H1 (cell line): ENCODE measurements at regions not wholly inside any gene's neighbourhood (a gene's known extent, or its start where the extent isn't known, plus 50 kb on each side); places are given as distances from the start of the nearest gene placed in this dataset.

Experiments
- CTCF ChIA-PET: fragments of 300-600 bp; sonication (Branson Sonifier 250); formaldehyde crosslinking; loops from one replicate; lab custom pipeline; 2021; ENCODE audit not compliant: partially characterized antibody; lab: Charles Lee
- POLR2A ChIA-PET: fragments of 300-600 bp; sonication (Branson Sonifier 250); formaldehyde crosslinking; loops from one replicate; lab custom pipeline; 2021; ENCODE audit warnings: inconsistent platforms; ENCODE audit not compliant: partially characterized antibody; lab: Charles Lee
- DNase-seq, 2 experiments: peaks; one replicate each; pipeline versions ENCODE4 v3.0.0 to v3.0.0-alpha.2; 2010 to 2022; ENCODE audit warnings: low spot score in 2 of 2, low read depth in 1 of 2, mixed read lengths in 1 of 2
- FAIRE-seq: peaks from 2 replicates; lab custom pipeline; 2011; peaks lifted over from hg19 to GRCh38; lab: Jason Lieb, UNC
- H2AFZ ChIP-seq: 2 replicates; pipeline ENCODE4 v1.8.1; 2012; ENCODE audit warnings: low read length, inconsistent platforms
- H2AK5ac ChIP-seq: 2 replicates; pipeline ENCODE4 v1.6.1; 2013; ENCODE audit warnings: low read depth, low read length
- H2BK120ac ChIP-seq: replicated peaks from 2 replicates; pipeline ENCODE3; 2013; ENCODE audit warnings: low read depth, low read length, inconsistent platforms
- H2BK12ac ChIP-seq: 2 replicates; pipeline ENCODE4 v1.6.1; 2013; ENCODE audit warnings: low read depth, low read length
- H2BK15ac ChIP-seq: 2 replicates; pipeline ENCODE4 v1.6.1; 2013; ENCODE audit warnings: low read length
- H2BK20ac ChIP-seq: 2 replicates; pipeline ENCODE4 v1.6.1; 2013; ENCODE audit warnings: low read length
- H2BK5ac ChIP-seq: 2 replicates; pipeline ENCODE4 v1.6.1; 2013; ENCODE audit warnings: low read depth, low read length
- H3K14ac ChIP-seq: 2 replicates; pipeline ENCODE4 v1.6.1; 2013; ENCODE audit warnings: inconsistent platforms; ENCODE audit not compliant: insufficient read length
- H3K18ac ChIP-seq: 2 replicates; pipeline ENCODE4 v1.6.1; 2013; ENCODE audit warnings: low read length; ENCODE audit errors: extremely low read depth
- H3K23ac ChIP-seq: 2 replicates; pipeline ENCODE4 v1.6.1; 2013; ENCODE audit warnings: inconsistent platforms; ENCODE audit not compliant: insufficient read length
- H3K23me2 ChIP-seq: 2 replicates; pipeline ENCODE4 v1.6.1; 2013; ENCODE audit warnings: low read depth, low read length
- H3K27ac ChIP-seq: 2 replicates; pipeline ENCODE4 v1.6.1; 2011; ENCODE audit warnings: low read depth, low read length, inconsistent platforms
- H3K27me3 ChIP-seq, 4 experiments: replicated peaks in 1 of 4; 1 replicate in 1 of 4; 2 replicates in 3 of 4; pipeline versions ENCODE4 v1.6.1 to v1.8.1; 2011 to 2013; ENCODE audit warnings: low read length in 3 of 4, mild to moderate bottlenecking in 3 of 4, inconsistent platforms in 2 of 4, mixed read lengths in 2 of 4, moderate library complexity in 1 of 4; ENCODE audit not compliant: control insufficient read depth in 3 of 4, insufficient read depth in 3 of 4; ENCODE audit errors: extremely low read depth in 1 of 4
- H3K36me3 ChIP-seq, 4 experiments: 2 replicates each; pipeline versions ENCODE4 v1.6.1 to v1.8.1; 2011 to 2013; ENCODE audit warnings: mild to moderate bottlenecking in 4 of 4, low read length in 3 of 4, moderate library complexity in 2 of 4, control low read depth in 1 of 4, inconsistent platforms in 1 of 4; ENCODE audit not compliant: insufficient read depth in 4 of 4, control insufficient read depth in 2 of 4
- H3K4ac ChIP-seq: replicated peaks from 2 replicates; pipeline ENCODE3; 2013; ENCODE audit warnings: low read length, low read depth, mixed read lengths, inconsistent platforms; ENCODE audit not compliant: insufficient read length
- H3K4me1 ChIP-seq, 4 experiments: replicated peaks in 1 of 4; 1 replicate in 1 of 4; 2 replicates in 3 of 4; pipeline versions ENCODE4 v1.6.1 to v1.8.1; 2011 to 2013; ENCODE audit warnings: low read length in 3 of 4, inconsistent platforms in 2 of 4, mixed read lengths in 1 of 4; ENCODE audit not compliant: insufficient read depth in 4 of 4, control insufficient read depth in 3 of 4
- H3K4me2 ChIP-seq, 2 experiments: 2 replicates each; pipeline versions ENCODE4 v1.6.1 to v1.8.1; 2011 to 2013; ENCODE audit warnings: low read depth in 2 of 2, low read length in 2 of 2, control low read depth in 1 of 2, inconsistent platforms in 1 of 2, mild to moderate bottlenecking in 1 of 2; ENCODE audit not compliant: insufficient read depth in 1 of 2
- H3K4me3 ChIP-seq, 4 experiments: fragments of 200-600, 300-600 bp in 1 of 4; sonication (generic), shearing (Covaris generic), sonication (Bioruptor Twin) in 1 of 4; 2 replicates each; pipeline versions ENCODE4 v1.5.1 to v1.8.1; 2011 to 2016; ENCODE audit warnings: low read length in 4 of 4, low read depth in 3 of 4, control low read depth in 2 of 4, inconsistent platforms in 2 of 4, mild to moderate bottlenecking in 2 of 4, mixed read lengths in 1 of 4, moderate library complexity in 1 of 4; ENCODE audit not compliant: insufficient read depth in 2 of 4; ENCODE audit errors: extremely low read depth in 1 of 4
- H3K56ac ChIP-seq: replicated peaks from 2 replicates; pipeline ENCODE3; 2013; ENCODE audit warnings: low read depth, mild to moderate bottlenecking, mixed read lengths, low read length, inconsistent platforms; ENCODE audit not compliant: insufficient read length
- H3K79me1 ChIP-seq: 2 replicates; pipeline ENCODE4 v1.6.1; 2013; ENCODE audit warnings: low read depth, low read length, control low read depth
- H3K79me2 ChIP-seq, 2 experiments: 2 replicates each; pipeline versions ENCODE4 v1.6.1 to v1.8.1; 2012 to 2013; ENCODE audit warnings: low read length in 2 of 2, mild to moderate bottlenecking in 2 of 2, inconsistent platforms in 1 of 2; ENCODE audit not compliant: insufficient read depth in 2 of 2, control insufficient read depth in 1 of 2
- H3K9ac ChIP-seq, 4 experiments: replicated peaks in 1 of 4; 1 replicate in 1 of 4; 2 replicates in 3 of 4; pipeline versions ENCODE4 v1.6.1 to v1.8.1; 2011 to 2013; ENCODE audit warnings: low read depth in 3 of 4, low read length in 3 of 4, control low read depth in 2 of 4, mild to moderate bottlenecking in 2 of 4, moderate library complexity in 2 of 4, inconsistent platforms in 1 of 4; ENCODE audit errors: extremely low read depth in 1 of 4
- H3K9me3 ChIP-seq, 2 experiments: 2 replicates each; pipeline versions ENCODE4 v1.6.1 to v1.8.1; 2012 to 2013; ENCODE audit warnings: mild to moderate bottlenecking in 2 of 2, moderate library complexity in 2 of 2, control low read depth in 1 of 2, inconsistent platforms in 1 of 2, low read depth in 1 of 2, low read length in 1 of 2, mixed read lengths in 1 of 2; ENCODE audit not compliant: insufficient read depth in 2 of 2
- H4K20me1 ChIP-seq, 2 experiments: replicated peaks in 1 of 2; 2 replicates each; pipeline versions ENCODE3 to v1.8.1; 2011 to 2013; ENCODE audit warnings: inconsistent platforms in 2 of 2, low read length in 2 of 2, mild to moderate bottlenecking in 1 of 2; ENCODE audit not compliant: insufficient read depth in 2 of 2, control insufficient read depth in 1 of 2
- H4K5ac ChIP-seq: 2 replicates; pipeline ENCODE4 v1.6.1; 2013; ENCODE audit warnings: low read length, low read depth, mixed read lengths, inconsistent platforms; ENCODE audit not compliant: insufficient read length
- H4K8ac ChIP-seq: 2 replicates; pipeline ENCODE4 v1.8.0; 2013; ENCODE audit warnings: mild to moderate bottlenecking, moderate library complexity, low read length, inconsistent platforms; ENCODE audit not compliant: insufficient read depth; ENCODE audit errors: extremely low read depth
- H4K91ac ChIP-seq: replicated peaks from 2 replicates; pipeline ENCODE3; 2013; ENCODE audit warnings: low read length, mixed read lengths, inconsistent platforms; ENCODE audit not compliant: insufficient read length
- CBX5 ChIP-seq: fragments of 300-800, 300-1000 bp; sonication (generic); IDR thresholded peaks from 2 replicates; pipeline ENCODE4 v1.7.1; 2016; ENCODE audit warnings: antibody characterized with exemption, low read length, low read depth
- CBX8 ChIP-seq: fragments of 300-800, 300-1000 bp; sonication (generic); IDR thresholded peaks from 2 replicates; pipeline ENCODE4 v1.7.1; 2016; ENCODE audit warnings: low read depth, low read length, borderline replicate concordance
- CTBP2 ChIP-seq: IDR thresholded peaks from 2 replicates; pipeline ENCODE4 v1.7.0; 2011; ENCODE audit warnings: borderline replicate concordance, mild to moderate bottlenecking, moderate library complexity, mixed read lengths, low read length; ENCODE audit not compliant: insufficient read depth, insufficient read length
- FOSL1 ChIP-seq: IDR thresholded peaks from 2 replicates; pipeline ENCODE4 v1.6.1; 2011; ENCODE audit warnings: mild to moderate bottlenecking, low read depth, low read length, moderate library complexity; ENCODE audit not compliant: insufficient read depth
- GTF2F1 ChIP-seq: IDR thresholded peaks from 2 replicates; pipeline ENCODE4 v1.6.1; 2012; ENCODE audit warnings: low read depth, low read length, improper control_type of control experiment, borderline replicate concordance
- JUN ChIP-seq: IDR thresholded peaks from 2 replicates; pipeline ENCODE4 v1.6.1; 2011; ENCODE audit warnings: low read depth, mild to moderate bottlenecking, improper control_type of control experiment, low read length
- KDM4A ChIP-seq: IDR thresholded peaks from one replicate; pipeline ENCODE4 v1.7.1; 2012; ENCODE audit warnings: low read depth, mild to moderate bottlenecking, moderate library complexity, low read length, inconsistent platforms; ENCODE audit not compliant: severe bottlenecking
- MAFK ChIP-seq: IDR thresholded peaks from 2 replicates; pipeline ENCODE4 v1.6.1; 2012; ENCODE audit warnings: low read depth, mild to moderate bottlenecking, improper control_type of control experiment, low read length
- POU5F1 ChIP-seq: IDR thresholded peaks from 2 replicates; pipeline ENCODE4 v1.6.1; 2011; ENCODE audit warnings: low read depth, mild to moderate bottlenecking, low read length, moderate library complexity
- RAD21 ChIP-seq, 2 experiments: IDR thresholded peaks in 1 of 2; conservative IDR thresholded peaks in 1 of 2; 2 replicates each; pipeline ENCODE4 v1.6.1; 2011; ENCODE audit warnings: low read depth in 2 of 2, low read length in 2 of 2, improper control_type of control experiment in 1 of 2, inconsistent platforms in 1 of 2, mild to moderate bottlenecking in 1 of 2, moderate library complexity in 1 of 2
- RNF2 ChIP-seq: fragments of 200-900, 300-1000 bp; sonication (generic); IDR thresholded peaks from 2 replicates; pipeline ENCODE4 v1.7.1; 2016; ENCODE audit warnings: borderline replicate concordance, low read depth, mild to moderate bottlenecking, antibody characterized with exemption, low read length; ENCODE audit not compliant: poor library complexity, severe bottlenecking; ENCODE audit errors: missing control alignments
- SP1 ChIP-seq: IDR thresholded peaks from 2 replicates; pipeline ENCODE4 v1.6.1; 2011; ENCODE audit warnings: low read depth, low read length
- SP2 ChIP-seq: IDR thresholded peaks from 2 replicates; pipeline ENCODE4 v1.6.1; 2012; ENCODE audit warnings: mild to moderate bottlenecking, low read length, inconsistent platforms
- TEAD4 ChIP-seq: IDR thresholded peaks from 2 replicates; pipeline ENCODE4 v1.6.1; 2012; ENCODE audit warnings: low read depth, low read length, inconsistent platforms, mixed read lengths
- YY1 ChIP-seq: IDR thresholded peaks from 2 replicates; pipeline ENCODE4 v1.6.1; 2011; ENCODE audit warnings: low read depth, mild to moderate bottlenecking, low read length
- WGBS, 2 experiments: shearing (Covaris generic) in 1 of 2; methylation state at CpG; one replicate each; pipeline versions ENCODE4 v1.1.6 to v1.1.7; 2013 to 2015; ENCODE audit warnings: low lambda C conversion rate in 2 of 2, mixed read lengths in 2 of 2, inconsistent platforms in 1 of 2, low coverage in 1 of 2, missing lambda C conversion rate in 1 of 2; ENCODE audit not compliant: insufficient replicate concordance in 2 of 2, insufficient coverage in 1 of 2, insufficient read length in 1 of 2; ENCODE audit errors: extremely low coverage in 1 of 2, missing lambda C conversion rate in 1 of 2; 5-methylcytosine and 5-hydroxymethylcytosine counted together

DNA sequence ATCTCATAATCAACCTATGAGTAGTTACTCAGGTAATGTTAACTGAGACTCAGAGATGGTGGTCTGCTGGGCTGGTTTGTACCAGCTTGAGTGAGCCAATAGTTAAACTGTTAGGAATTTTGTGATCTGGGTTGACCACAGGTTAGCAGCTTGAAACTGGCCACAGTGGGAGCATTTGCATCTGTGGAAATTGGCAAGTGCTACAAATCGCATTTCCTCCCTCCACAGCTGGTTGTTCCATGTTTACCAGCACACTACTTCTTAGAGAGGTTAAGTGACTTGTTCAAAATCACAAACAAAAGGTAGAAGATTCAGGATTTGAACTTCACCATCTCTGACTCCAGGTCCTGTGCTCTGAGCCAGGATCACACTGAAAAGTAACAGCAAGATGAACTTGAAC is 446.9 kb upstream of the CLINT1 start:
- Histone ChIP-seq H2BK120ac (no peak overlapping the region), H4K20me1 (no peaks in the 10 kb centered on the region), H2AFZ (no peak overlapping the region), H3K23me2 (no peaks in the 10 kb centered on the region; the same call in 1 of the 2 replicates), H3K18ac (no peak overlapping the region), H3K27ac (no peak overlapping the region), H4K91ac (no peak overlapping the region), H3K4me2 (no peak overlapping the region), H3K79me1 (no peaks in the 10 kb centered on the region), H3K23ac (no peak overlapping the region), H3K9ac (no peak overlapping the region), H3K14ac (no peak overlapping the region), H2AK5ac (no peak overlapping the region), H3K9me3 (no peaks in the 10 kb centered on the region), H3K4me1 (peaks cover 0 to 5% (median 1%) of the 10 kb centered on the region in 4 experiments; a peak in 3 of 7 replicates), H3K79me2 (no peaks in the 10 kb centered on the region), H3K27me3 (no peaks in the 10 kb centered on the region), H2BK12ac (no peak overlapping the region), H3K56ac (no peak overlapping the region), H3K4me3 (no peak overlapping the region), H2BK15ac (no peak overlapping the region), H3K4ac (no peak overlapping the region), H4K8ac (no peak overlapping the region), H3K36me3 (no peaks in the 10 kb centered on the region; a peak in 1 of 8 replicates), H4K5ac (no peak overlapping the region), H2BK20ac (no peak overlapping the region), H2BK5ac (no peak overlapping the region)
- WGBS, 2 experiments, result 88% methylated on average over 1 of the region's 1 CpG; no CpG with 5 or more reads in 1 of the 2 experiments
- FAIRE-seq (no peak), DNase-seq (no peak)
- POLR2A ChIA-PET, result interaction anchor here (0.5 kb wide), 1 partner anchor 182 kb away, joined by 4 read pairs; no protein-coding TSS in a partner anchor
- CTCF ChIA-PET, result no interaction called here
- TF ChIP-seq YY1 (no peak), RAD21 (IDR thresholded peaks at IDR 0.05 in 1 of 2, conservative IDR thresholded peaks at IDR 0.05 in 1 of 2; ENCODE audit: low read depth in 2 of 2, low read length in 2 of 2) (no peak), FOSL1 (no peak), CBX5 (no peak), SP2 (no peak), MAFK (no peak), SP1 (no peak), CTBP2 (no peak), JUN (no peak), TEAD4 (no peak), RNF2 (no peak), POU5F1 (no peak), KDM4A (no peak), GTF2F1 (no peak), CBX8 (no peak)
